ENCODE measurements at regions not wholly inside any gene's neighbourhood (a gene's known extent, or its start where the extent isn't known, plus 50 kb on each side); places are given as distances from the start of the nearest gene placed in this dataset.
"Not testable (repeated sequence)": the region's sequence is repeated elsewhere in the genome, so short reads cannot be mapped to it uniquely, and the experiment has no call there.

DNA sequence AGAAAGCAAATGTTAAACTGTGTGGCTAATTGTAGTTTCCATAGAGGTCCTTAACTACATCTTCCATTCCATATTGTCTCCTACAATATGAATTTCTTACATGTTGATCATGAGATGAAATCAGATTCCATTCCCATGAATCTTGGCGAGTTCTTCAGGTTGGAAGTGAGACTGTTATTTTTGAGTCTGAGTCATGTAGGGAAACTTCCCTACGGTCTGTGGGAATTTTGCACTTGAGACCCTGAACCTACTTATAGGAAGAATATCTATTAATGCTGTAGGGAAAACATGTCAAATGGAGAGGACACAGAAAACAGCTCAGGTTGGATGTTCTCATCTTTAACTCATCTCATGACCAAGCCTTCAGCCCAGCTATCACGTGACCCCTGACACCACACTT, 1226.0 kb downstream of the CDY2B start:
- TF ChIP-seq, protein P1, sequence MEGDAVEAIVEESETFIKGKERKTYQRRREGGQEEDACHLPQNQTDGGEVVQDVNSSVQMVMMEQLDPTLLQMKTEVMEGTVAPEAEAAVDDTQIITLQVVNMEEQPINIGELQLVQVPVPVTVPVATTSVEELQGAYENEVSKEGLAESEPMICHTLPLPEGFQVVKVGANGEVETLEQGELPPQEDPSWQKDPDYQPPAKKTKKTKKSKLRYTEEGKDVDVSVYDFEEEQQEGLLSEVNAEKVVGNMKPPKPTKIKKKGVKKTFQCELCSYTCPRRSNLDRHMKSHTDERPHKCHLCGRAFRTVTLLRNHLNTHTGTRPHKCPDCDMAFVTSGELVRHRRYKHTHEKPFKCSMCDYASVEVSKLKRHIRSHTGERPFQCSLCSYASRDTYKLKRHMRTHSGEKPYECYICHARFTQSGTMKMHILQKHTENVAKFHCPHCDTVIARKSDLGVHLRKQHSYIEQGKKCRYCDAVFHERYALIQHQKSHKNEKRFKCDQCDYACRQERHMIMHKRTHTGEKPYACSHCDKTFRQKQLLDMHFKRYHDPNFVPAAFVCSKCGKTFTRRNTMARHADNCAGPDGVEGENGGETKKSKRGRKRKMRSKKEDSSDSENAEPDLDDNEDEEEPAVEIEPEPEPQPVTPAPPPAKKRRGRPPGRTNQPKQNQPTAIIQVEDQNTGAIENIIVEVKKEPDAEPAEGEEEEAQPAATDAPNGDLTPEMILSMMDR (IDR thresholded peaks at IDR 0.05; ENCODE audit: unreplicated experiment) = no peak
- no peak for DNase-seq (ENCODE audit: low spot score)
- Mint-ChIP-seq H3K4me3 (ENCODE audit: unreplicated experiment) (no peak overlapping the region), H3K4me1 (ENCODE audit: unreplicated experiment) (peaks cover 5% of the 10 kb centered on the region), H3K27ac (ENCODE audit: unreplicated experiment) (no peak overlapping the region), H3K27me3 (ENCODE audit: unreplicated experiment) (no peaks in the 10 kb centered on the region), H3K36me3 (ENCODE audit: low read depth, unreplicated experiment) (no peaks in the 10 kb centered on the region), H3K9me3 (ENCODE audit: unreplicated experiment) (no peaks in the 10 kb centered on the region)

DNA sequence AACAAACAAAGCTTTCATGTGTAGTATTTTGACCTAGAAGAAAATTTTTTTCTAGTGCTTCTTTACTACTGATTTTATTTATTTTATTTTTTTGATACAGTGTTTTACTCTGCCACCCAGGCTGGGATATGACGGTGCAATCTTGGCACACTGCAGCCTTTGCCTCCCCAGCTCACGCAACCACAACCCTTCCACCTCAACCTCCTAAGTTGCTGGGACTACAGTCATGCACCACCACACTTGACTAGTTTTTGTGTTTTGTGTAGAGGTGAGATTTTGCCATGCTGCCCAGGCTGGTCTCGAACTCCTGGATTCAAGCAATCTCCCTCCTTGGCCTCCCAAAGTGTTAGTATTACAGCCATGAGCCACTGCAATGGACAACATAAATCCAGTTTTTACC, 1234.0 kb downstream of the CDY2B start:
- H3K36me3 Mint-ChIP-seq (ENCODE audit: low read depth, unreplicated experiment) = no peaks in the 10 kb centered on the region
- TF ChIP-seq, protein P1 (IDR thresholded peaks at IDR 0.05; ENCODE audit: unreplicated experiment) = no peak
- H3K27me3 Mint-ChIP-seq (ENCODE audit: unreplicated experiment) = no peaks in the 10 kb centered on the region
- no peak overlapping the region for H3K27ac Mint-ChIP-seq (ENCODE audit: unreplicated experiment)
- H3K9me3 Mint-ChIP-seq (ENCODE audit: unreplicated experiment) = no peaks in the 10 kb centered on the region
- H3K4me3 Mint-ChIP-seq (ENCODE audit: unreplicated experiment) = no peak overlapping the region
- H3K4me1 Mint-ChIP-seq (ENCODE audit: unreplicated experiment) = peaks cover 2% of the 10 kb centered on the region
- DNase-seq (ENCODE audit: low spot score) = no peak

DNA sequence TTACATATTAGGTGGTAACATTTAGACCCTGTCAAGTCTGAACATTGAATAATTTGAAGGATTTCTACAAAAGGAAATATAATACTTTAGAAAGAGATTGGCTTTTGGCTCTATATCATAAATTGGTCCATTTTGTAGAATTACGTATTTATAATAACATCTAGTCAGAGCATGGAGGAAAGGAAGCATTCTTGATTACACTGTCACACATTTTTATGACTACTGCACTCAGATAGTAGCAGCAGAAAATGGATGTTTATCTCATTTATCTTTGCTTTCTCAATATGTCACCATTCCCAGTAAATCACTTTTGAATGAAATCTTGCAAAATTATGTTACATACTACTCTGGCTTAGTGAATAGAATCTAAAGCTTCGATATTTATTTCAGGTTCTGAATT, 1234.6 kb downstream of the CDY2B start:
- Mint-ChIP-seq H3K9me3 (ENCODE audit: unreplicated experiment) (no peaks in the 10 kb centered on the region), H3K27me3 (ENCODE audit: unreplicated experiment) (no peaks in the 10 kb centered on the region), H3K27ac (ENCODE audit: unreplicated experiment) (no peak overlapping the region), H3K36me3 (ENCODE audit: low read depth, unreplicated experiment) (no peaks in the 10 kb centered on the region), H3K4me1 (ENCODE audit: unreplicated experiment) (no peaks in the 10 kb centered on the region), H3K4me3 (ENCODE audit: unreplicated experiment) (no peak overlapping the region)
- TF ChIP-seq, protein P1 (IDR thresholded peaks at IDR 0.05; ENCODE audit: unreplicated experiment) = no peak
- DNase-seq (ENCODE audit: low spot score) = no peak

DNA sequence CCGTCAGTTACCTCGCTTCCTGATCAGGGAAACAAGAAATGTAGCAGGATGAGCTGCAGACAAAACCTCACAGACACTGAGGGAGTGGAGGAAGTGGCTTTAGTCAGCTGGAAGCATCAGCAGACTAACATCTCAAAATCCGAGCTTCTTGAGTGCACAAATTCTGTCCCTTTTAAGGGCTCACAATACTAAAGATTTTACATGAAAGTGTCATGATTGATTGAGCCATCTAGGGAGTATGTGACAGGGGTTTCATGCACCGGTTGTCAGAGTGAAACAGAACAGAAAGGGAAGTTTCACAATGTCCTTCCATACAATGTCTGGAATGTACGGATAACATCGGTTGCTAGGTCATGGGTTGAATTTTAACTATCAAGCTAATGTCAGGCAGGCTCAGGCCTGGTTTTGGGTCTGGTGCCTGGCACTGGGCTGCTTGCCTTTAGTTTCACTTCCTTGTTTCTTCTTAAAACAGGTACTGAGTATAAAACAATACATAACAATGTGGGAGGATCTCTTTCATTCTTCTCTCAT, 1235.7 kb downstream of the CDY2B start:
- H3K4me3 Mint-ChIP-seq (ENCODE audit: unreplicated experiment) = no peak overlapping the region
- no peak for DNase-seq (ENCODE audit: low spot score)
- TF ChIP-seq, protein P1 (IDR thresholded peaks at IDR 0.05; ENCODE audit: unreplicated experiment) = no peak
- no peaks in the 10 kb centered on the region for H3K27me3 Mint-ChIP-seq (ENCODE audit: unreplicated experiment)
- no peaks in the 10 kb centered on the region for H3K4me1 Mint-ChIP-seq (ENCODE audit: unreplicated experiment)
- H3K9me3 Mint-ChIP-seq (ENCODE audit: unreplicated experiment) = no peaks in the 10 kb centered on the region
- H3K36me3 Mint-ChIP-seq (ENCODE audit: low read depth, unreplicated experiment) = no peaks in the 10 kb centered on the region
- no peak overlapping the region for H3K27ac Mint-ChIP-seq (ENCODE audit: unreplicated experiment)

DNA sequence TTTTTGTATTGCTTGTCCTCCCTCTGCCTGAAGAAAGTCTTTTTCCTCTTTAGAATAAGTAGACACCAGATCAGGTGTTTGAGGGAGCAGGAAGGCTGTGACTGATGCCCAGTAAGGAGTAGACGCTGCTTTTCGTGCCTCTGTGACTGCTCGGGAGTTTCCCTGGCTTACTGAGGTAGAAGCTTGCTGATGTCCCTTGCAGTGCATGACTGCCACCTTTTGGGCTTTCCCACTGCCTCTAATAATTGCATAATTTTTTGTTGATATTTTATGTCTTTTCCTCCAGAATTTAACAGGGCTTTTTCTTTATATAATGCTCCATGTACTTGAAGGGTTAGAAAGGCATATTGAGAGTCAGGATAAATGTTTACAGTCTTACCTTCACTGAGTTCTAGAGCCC, 1240.2 kb downstream of the CDY2B start:
- H3K36me3 Mint-ChIP-seq (ENCODE audit: low read depth, unreplicated experiment) = no peaks in the 10 kb centered on the region
- H3K4me1 Mint-ChIP-seq (ENCODE audit: unreplicated experiment) = no peaks in the 10 kb centered on the region
- H3K9me3 Mint-ChIP-seq (ENCODE audit: unreplicated experiment) = no peaks in the 10 kb centered on the region
- no peaks in the 10 kb centered on the region for H3K27me3 Mint-ChIP-seq (ENCODE audit: unreplicated experiment)
- H3K4me3 Mint-ChIP-seq (ENCODE audit: unreplicated experiment) = no peak overlapping the region
- DNase-seq (ENCODE audit: low spot score) = no peak
- no peak overlapping the region for H3K27ac Mint-ChIP-seq (ENCODE audit: unreplicated experiment)
- TF ChIP-seq, protein P1 (IDR thresholded peaks at IDR 0.05; ENCODE audit: unreplicated experiment) = no peak

DNA sequence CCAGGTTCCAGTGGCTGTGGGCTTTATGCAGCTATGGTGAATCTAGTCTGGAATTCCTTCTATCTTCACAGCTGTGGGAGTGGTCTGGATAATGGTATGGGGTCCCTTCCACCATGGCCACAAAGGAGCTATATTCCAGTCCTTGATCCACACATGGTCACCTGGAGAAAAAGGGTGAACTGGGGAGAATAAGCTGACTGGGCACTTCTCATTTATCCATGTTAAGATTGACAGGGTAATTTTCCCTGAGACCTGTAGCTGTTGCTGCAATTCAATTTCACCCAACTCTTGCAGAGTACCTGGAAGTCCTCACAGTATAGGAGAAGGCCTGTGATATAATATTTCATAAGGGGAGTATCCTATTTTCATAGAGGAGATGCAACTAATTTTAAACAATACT, 1241.3 kb downstream of the CDY2B start:
- not testable (repeated sequence) for DNase-seq (ENCODE audit: low spot score); H3K36me3 Mint-ChIP-seq (ENCODE audit: low read depth, unreplicated experiment); H3K9me3 Mint-ChIP-seq (ENCODE audit: unreplicated experiment); H3K4me3 Mint-ChIP-seq (ENCODE audit: unreplicated experiment); H3K27me3 Mint-ChIP-seq (ENCODE audit: unreplicated experiment); H3K27ac Mint-ChIP-seq (ENCODE audit: unreplicated experiment); H3K4me1 Mint-ChIP-seq (ENCODE audit: unreplicated experiment)
